ENCODE measurements at regions not wholly inside any gene's neighbourhood (a gene's known extent, or its start where the extent isn't known, plus 50 kb on each side); places are given as distances from the start of the nearest gene placed in this dataset.

DNA sequence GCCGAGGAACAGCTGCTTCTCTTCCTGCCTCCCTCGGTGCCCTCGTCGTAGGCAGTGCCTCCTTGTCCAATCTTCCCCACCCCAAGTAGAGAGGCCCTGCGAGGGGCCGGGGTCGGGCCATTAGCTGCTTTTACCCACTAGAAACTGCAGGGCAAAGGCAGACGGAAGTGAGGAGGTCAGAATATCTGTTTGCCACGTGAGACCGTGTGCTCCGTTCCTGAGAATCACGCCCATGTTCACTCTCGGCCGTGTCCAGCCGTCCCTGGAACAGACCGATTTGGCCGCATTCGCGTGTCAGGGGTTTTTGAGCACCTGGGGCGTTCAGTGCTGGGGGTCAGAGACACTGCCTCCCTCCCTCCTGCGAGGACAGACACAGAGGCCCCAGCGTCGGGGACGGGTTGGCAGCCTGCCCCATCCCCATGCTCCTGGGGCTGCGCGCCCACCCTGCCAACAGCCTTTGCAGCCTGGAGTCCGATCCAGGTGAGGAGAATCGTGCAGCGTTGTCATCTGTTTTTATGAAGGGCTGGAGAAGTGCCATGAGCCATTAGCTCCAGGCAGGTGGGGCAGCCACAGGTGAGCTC, 982.2 kb downstream of the BRD1 start:
- no peaks in the 10 kb centered on the region for H4K20me1 ChIP-seq (replicated peaks; ENCODE audit: insufficient read depth)
- Mint-ChIP-seq H3K4me3 (no peak overlapping the region), H3K27me3 (ENCODE audit: insufficient read depth, low read depth, poor library complexity) (peaks cover 15% of the 10 kb centered on the region), H3K27ac (no peak overlapping the region), H3K36me3 (ENCODE audit: low read depth) (no peaks in the 10 kb centered on the region), H3K9me3 (no peaks in the 10 kb centered on the region; the same call in 2 of the 3 replicates), H3K4me1 (no peaks in the 10 kb centered on the region)
- no peaks in the 10 kb centered on the region for H3K4me1 ChIP-seq (ENCODE audit: insufficient read depth)
- TF ChIP-seq STAT1 (IDR thresholded peaks at IDR 0.05; ENCODE audit: unreplicated experiment) (no peak), REST (IDR thresholded peaks at IDR 0.05; ENCODE audit: unreplicated experiment) (no peak), ZNF331 (CRISPR knock-in tag; IDR thresholded peaks at IDR 0.05; ENCODE audit: low read depth) (no peak), POLR2AphosphoS5 (IDR thresholded peaks at IDR 0.05; ENCODE audit: low read depth) (no peak), ZNF114 (CRISPR knock-in tag; IDR thresholded peaks at IDR 0.05) (no peak), CTCF (conservative IDR thresholded peaks at IDR 0.05; ENCODE audit: low read depth in 2 of 2) (no peak), EZH2phosphoT487 (IDR thresholded peaks at IDR 0.05; ENCODE audit: unreplicated experiment) (no peak), ZNF462 (CRISPR knock-in tag; IDR thresholded peaks at IDR 0.05) (no peak), CREB1 (CRISPR knock-in tag; IDR thresholded peaks at IDR 0.05; ENCODE audit: low read depth) (no peak), NANOG (IDR thresholded peaks at IDR 0.05; ENCODE audit: borderline replicate concordance) (no peak), JUNB (IDR thresholded peaks at IDR 0.05; ENCODE audit: unreplicated experiment) (no peak)
- TF ChIP-seq, protein P1, sequence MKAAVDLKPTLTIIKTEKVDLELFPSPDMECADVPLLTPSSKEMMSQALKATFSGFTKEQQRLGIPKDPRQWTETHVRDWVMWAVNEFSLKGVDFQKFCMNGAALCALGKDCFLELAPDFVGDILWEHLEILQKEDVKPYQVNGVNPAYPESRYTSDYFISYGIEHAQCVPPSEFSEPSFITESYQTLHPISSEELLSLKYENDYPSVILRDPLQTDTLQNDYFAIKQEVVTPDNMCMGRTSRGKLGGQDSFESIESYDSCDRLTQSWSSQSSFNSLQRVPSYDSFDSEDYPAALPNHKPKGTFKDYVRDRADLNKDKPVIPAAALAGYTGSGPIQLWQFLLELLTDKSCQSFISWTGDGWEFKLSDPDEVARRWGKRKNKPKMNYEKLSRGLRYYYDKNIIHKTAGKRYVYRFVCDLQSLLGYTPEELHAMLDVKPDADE (IDR thresholded peaks at IDR 0.05), result no peak
- H3K9me2 ChIP-seq (ENCODE audit: insufficient read depth), result no peaks in the 10 kb centered on the region
- no peak for ATAC-seq
- no peak overlapping the region for H3K4me2 ChIP-seq
- H3F3A ChIP-seq (replicated peaks; ENCODE audit: low read depth), result no peaks in the 10 kb centered on the region
- no peaks in the 10 kb centered on the region for H3K27me3 ChIP-seq (ENCODE audit: insufficient read depth)
- DNase-seq (ENCODE audit: low spot score), result no peak
- no peak overlapping the region for H3K27ac ChIP-seq (ENCODE audit: low read depth)
- peaks cover 3% of the 10 kb centered on the region; the same call in 1 of the 2 replicates for H3K36me3 ChIP-seq (ENCODE audit: insufficient read depth)
- H3K79me2 ChIP-seq (replicated peaks; ENCODE audit: insufficient read depth), result no peaks in the 10 kb centered on the region
- H3K4me3 ChIP-seq, result no peak overlapping the region
- H2AFZ ChIP-seq, result no peak overlapping the region

Measured in GM23338 (cell line).